ENCODE measurements at regions not wholly inside any gene's neighbourhood (a gene's known extent, or its start where the extent isn't known, plus 50 kb on each side); places are given as distances from the start of the nearest gene placed in this dataset.

GRCh38 chr6:113642001-113642713, 215.0 kb upstream of the MARCKS start:
- intact Hi-C loops (cut with DNase I; ENCODE audit: low total_unique reads): no loop called here
- TF ChIP-seq, protein P1, sequence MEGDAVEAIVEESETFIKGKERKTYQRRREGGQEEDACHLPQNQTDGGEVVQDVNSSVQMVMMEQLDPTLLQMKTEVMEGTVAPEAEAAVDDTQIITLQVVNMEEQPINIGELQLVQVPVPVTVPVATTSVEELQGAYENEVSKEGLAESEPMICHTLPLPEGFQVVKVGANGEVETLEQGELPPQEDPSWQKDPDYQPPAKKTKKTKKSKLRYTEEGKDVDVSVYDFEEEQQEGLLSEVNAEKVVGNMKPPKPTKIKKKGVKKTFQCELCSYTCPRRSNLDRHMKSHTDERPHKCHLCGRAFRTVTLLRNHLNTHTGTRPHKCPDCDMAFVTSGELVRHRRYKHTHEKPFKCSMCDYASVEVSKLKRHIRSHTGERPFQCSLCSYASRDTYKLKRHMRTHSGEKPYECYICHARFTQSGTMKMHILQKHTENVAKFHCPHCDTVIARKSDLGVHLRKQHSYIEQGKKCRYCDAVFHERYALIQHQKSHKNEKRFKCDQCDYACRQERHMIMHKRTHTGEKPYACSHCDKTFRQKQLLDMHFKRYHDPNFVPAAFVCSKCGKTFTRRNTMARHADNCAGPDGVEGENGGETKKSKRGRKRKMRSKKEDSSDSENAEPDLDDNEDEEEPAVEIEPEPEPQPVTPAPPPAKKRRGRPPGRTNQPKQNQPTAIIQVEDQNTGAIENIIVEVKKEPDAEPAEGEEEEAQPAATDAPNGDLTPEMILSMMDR (IDR thresholded peaks at IDR 0.05): no peak
- H3K27me3 ChIP-seq: no peaks in the 10 kb centered on the region
- no peak overlapping the region for H3K4me3 ChIP-seq
- DNase-seq: no peak
- H3K9me3 ChIP-seq: no peaks in the 10 kb centered on the region
- no peak overlapping the region for H3K27ac ChIP-seq
- H3K4me1 ChIP-seq: peaks cover 0 to 4% (median 0%) of the 10 kb centered on the region in 4 donors
- no peaks in the 10 kb centered on the region for H3K36me3 ChIP-seq

- H3K27me3 ChIP-seq: no peaks in the 10 kb centered on the region
- DNase-seq: no peak
- no peaks in the 10 kb centered on the region for H3K36me3 ChIP-seq
- H3K9me3 ChIP-seq: no peaks in the 10 kb centered on the region
- intact Hi-C loops (cut with DNase I; ENCODE audit: low total_unique reads): no loop called here
- TF ChIP-seq, protein P1 (IDR thresholded peaks at IDR 0.05): no peak
- H3K4me1 ChIP-seq: peaks cover 0 to 4% (median 0%) of the 10 kb centered on the region in 4 donors
- H3K27ac ChIP-seq: no peak overlapping the region
- no peak overlapping the region for H3K4me3 ChIP-seq
These were observed 214.3 kb upstream of the MARCKS start for GRCh38 chr6:113642714-113643406.

DNA sequence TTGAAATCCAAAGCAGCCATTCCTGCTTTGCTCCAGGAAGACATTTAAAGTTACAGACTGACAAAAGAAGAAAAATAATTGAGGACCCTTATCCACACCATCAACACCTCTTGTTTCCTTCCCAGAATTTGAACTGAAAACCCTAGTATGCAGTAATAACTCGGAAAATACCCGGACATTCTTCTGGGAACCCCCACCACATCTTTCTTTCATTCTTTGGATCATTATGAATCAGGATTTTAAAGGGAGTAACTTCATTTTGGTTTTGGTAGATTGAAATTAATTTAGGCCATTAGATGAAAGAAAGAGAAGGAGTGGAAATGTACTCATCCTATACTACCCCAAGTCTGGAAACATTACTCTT, 213.8 kb upstream of the MARCKS start:
- Histone ChIP-seq H3K27ac (no peak overlapping the region), H3K27me3 (no peaks in the 10 kb centered on the region), H3K4me1 (peaks cover 0 to 4% (median 0%) of the 10 kb centered on the region in 4 donors), H3K36me3 (no peaks in the 10 kb centered on the region), H3K9me3 (no peaks in the 10 kb centered on the region), H3K4me3 (no peak overlapping the region)
- TF ChIP-seq, protein P1 (IDR thresholded peaks at IDR 0.05): no peak
- intact Hi-C loops (cut with DNase I; ENCODE audit: low total_unique reads): no loop called here
- no peak for DNase-seq

DNA sequence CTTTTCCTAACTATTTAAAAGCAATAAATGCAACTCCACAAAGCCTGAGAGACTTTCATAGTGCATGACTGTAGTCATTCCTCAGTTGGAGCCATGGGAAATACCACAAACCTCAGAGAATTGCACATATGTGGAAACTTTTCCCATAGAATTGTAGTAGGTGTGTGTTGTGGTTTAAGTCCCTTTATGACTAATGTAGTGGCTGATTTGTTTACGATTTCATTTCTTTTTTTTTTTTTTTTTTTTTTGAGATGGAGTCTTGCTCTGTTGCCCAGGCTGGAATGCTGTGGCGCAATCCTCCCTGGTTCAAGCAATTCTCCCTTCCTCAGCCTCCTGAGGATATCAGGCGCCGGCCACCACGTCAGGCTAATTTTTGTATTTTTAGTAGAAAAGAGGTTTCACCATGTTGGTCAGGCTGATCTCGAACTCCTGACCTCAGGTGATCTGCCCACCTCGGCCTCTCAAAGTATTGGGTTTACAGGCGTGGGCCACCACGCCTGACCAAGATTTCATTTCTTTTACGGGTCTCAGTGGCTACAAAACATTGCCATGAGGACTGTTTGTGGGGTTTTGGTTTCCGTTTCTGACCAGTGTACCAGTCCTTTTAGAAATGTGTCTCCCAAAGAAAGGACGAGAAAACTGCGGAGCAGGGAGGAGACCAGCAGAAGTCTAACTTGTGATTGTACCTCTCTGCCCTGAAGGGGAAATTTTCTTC, 212.1 kb upstream of the MARCKS start:
- intact Hi-C loops (cut with DNase I; ENCODE audit: low total_unique reads): no loop called here
- TF ChIP-seq, protein P1 (IDR thresholded peaks at IDR 0.05): no peak
- H3K27me3 ChIP-seq: no peaks in the 10 kb centered on the region
- H3K9me3 ChIP-seq: no peaks in the 10 kb centered on the region
- DNase-seq: no peak
- H3K27ac ChIP-seq: no peak overlapping the region
- peaks cover 0 to 4% (median 0%) of the 10 kb centered on the region in 4 donors for H3K4me1 ChIP-seq
- no peaks in the 10 kb centered on the region for H3K36me3 ChIP-seq
- no peak overlapping the region for H3K4me3 ChIP-seq

DNA sequence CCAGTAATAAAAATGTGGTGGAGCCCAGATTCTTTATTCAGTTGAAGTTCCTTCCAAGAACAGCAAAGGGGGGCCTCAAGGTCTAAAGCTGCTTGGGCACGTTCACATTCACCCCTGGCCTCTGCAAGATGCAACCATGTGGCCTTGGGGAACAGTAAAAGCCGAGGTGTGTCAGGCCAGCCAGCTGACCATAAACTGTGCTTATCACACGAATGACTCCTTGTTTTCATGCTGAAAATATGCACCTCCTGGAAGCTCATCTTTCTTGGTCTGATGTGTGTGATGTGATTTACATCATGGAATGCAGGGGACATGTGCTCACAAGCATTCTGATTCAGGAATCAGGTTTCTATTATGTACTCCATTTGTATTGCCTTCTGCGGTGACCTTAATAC, 211.6 kb upstream of the MARCKS start:
- Histone ChIP-seq H3K27me3 (no peaks in the 10 kb centered on the region), H3K27ac (no peak overlapping the region), H3K4me3 (no peak overlapping the region), H3K9me3 (no peaks in the 10 kb centered on the region), H3K36me3 (no peaks in the 10 kb centered on the region), H3K4me1 (peaks cover 0 to 4% (median 0%) of the 10 kb centered on the region in 4 donors)
- DNase-seq: no peak
- intact Hi-C loops (cut with DNase I; ENCODE audit: low total_unique reads): no loop called here
- TF ChIP-seq, protein P1 (IDR thresholded peaks at IDR 0.05): no peak

Data from tibial artery (tissue), 4 donors.